Lower lobe of right lung (tissue), 2 donors: ENCODE measurements at regions not wholly inside any gene's neighbourhood (a gene's known extent, or its start where the extent isn't known, plus 50 kb on each side); places are given as distances from the start of the nearest gene placed in this dataset.

Experiments used
- ATAC-seq, 2 donors: fragments of 200-7000 bp; cut with Tn5 transposase; one replicate each; pipeline ENCODE4 v1.9.1; 2020 to 2022; ENCODE audit warnings: mild to moderate bottlenecking in 2 of 2, moderate library complexity in 2 of 2
- DNase-seq: peaks from one replicate; pipeline ENCODE4 v3.0.0-alpha.2; 2020
- H3K27ac ChIP-seq: fragments of 200-600 bp; one replicate; pipeline ENCODE4 v1.8.0; 2022
- H3K27me3 ChIP-seq: fragments of 200-600 bp; one replicate; pipeline ENCODE4 v1.8.0; 2022; ENCODE audit warnings: low read depth
- H3K36me3 ChIP-seq: fragments of 200-600 bp; one replicate; pipeline ENCODE4 v1.8.0; 2022; ENCODE audit warnings: mild to moderate bottlenecking
- H3K4me1 ChIP-seq: fragments of 200-600 bp; one replicate; pipeline ENCODE4 v1.8.0; 2022
- H3K4me3 ChIP-seq: fragments of 200-600 bp; one replicate; pipeline ENCODE4 v1.8.0; 2022; ENCODE audit warnings: mild to moderate bottlenecking
- H3K9me3 ChIP-seq: fragments of 200-600 bp; one replicate; pipeline ENCODE4 v1.8.0; 2022
- CTCF ChIP-seq: fragments of 200-600 bp; IDR thresholded peaks from one replicate; pipeline ENCODE4 v1.8.0; 2022; ENCODE audit warnings: antibody characterized with exemption, mild to moderate bottlenecking
- intact Hi-C: fragments of 100-400 bp; cut with DNase I; formaldehyde crosslinking; loops from one replicate; pipeline ENCODE4 v1.11.0; 2022
- donor health status: DM: no; HTN: yes; CAD: no; lungs with severe emphysema.

- DNase-seq (no peak), ATAC-seq (no peak)
- H3K4me3 ChIP-seq: no peak overlapping the region
- TF ChIP-seq CTCF: no peak
- no peaks in the 10 kb centered on the region for H3K4me1 ChIP-seq
- no peaks in the 10 kb centered on the region for H3K27me3 ChIP-seq
- intact Hi-C loops: no loop called here
- no peaks in the 10 kb centered on the region for H3K36me3 ChIP-seq
- no peak overlapping the region for H3K27ac ChIP-seq
- no peaks in the 10 kb centered on the region for H3K9me3 ChIP-seq
Measured at GRCh38 chr11:123378096-123378495, 52.0 kb upstream of the GRAMD1B start.

- no peaks in the 10 kb centered on the region for H3K36me3 ChIP-seq
Measured at GRCh38 chr11:123377355-123377754, 52.7 kb upstream of the GRAMD1B start.

GRCh38 chr11:123375832-123376231 is 54.2 kb upstream of the GRAMD1B start:
- Histone ChIP-seq H3K9me3 (no peaks in the 10 kb centered on the region), H3K36me3 (no peaks in the 10 kb centered on the region), H3K4me1 (no peaks in the 10 kb centered on the region), H3K4me3 (no peak overlapping the region), H3K27ac (no peak overlapping the region), H3K27me3 (peaks cover 5% of the 10 kb centered on the region)
- intact Hi-C loops: no loop called here
- no peak for TF ChIP-seq CTCF
- no peak for DNase-seq
- ATAC-seq: no peak

More at GRCh38 chr11:123377355-123377754, 52.7 kb upstream of the GRAMD1B start:
- Histone ChIP-seq H3K27me3 (peaks cover 3% of the 10 kb centered on the region), H3K4me3 (no peak overlapping the region), H3K27ac (no peak overlapping the region), H3K9me3 (no peaks in the 10 kb centered on the region), H3K4me1 (no peaks in the 10 kb centered on the region)
- no peak for ATAC-seq
- intact Hi-C loops: no loop called here
- no peak for DNase-seq
- no peak for TF ChIP-seq CTCF

GRCh38 chr11:123374622-123374968 is 55.5 kb upstream of the GRAMD1B start:
- Histone ChIP-seq H3K4me3 (no peak overlapping the region), H3K36me3 (no peaks in the 10 kb centered on the region), H3K27me3 (peaks cover 5% of the 10 kb centered on the region), H3K27ac (no peak overlapping the region), H3K4me1 (no peaks in the 10 kb centered on the region), H3K9me3 (no peaks in the 10 kb centered on the region)
- no peak for DNase-seq
- ATAC-seq: no peak
- intact Hi-C loops: no loop called here
- no peak for TF ChIP-seq CTCF

GRCh38 chr11:123373754-123374621 is 56.1 kb upstream of the GRAMD1B start:
- H3K27me3 ChIP-seq: peaks cover 5% of the 10 kb centered on the region
- no peaks in the 10 kb centered on the region for H3K36me3 ChIP-seq
- TF ChIP-seq CTCF: no peak
- no peaks in the 10 kb centered on the region for H3K4me1 ChIP-seq
- H3K27ac ChIP-seq: no peak overlapping the region
- no peak for ATAC-seq
- intact Hi-C loops: no loop called here
- H3K4me3 ChIP-seq: no peak overlapping the region
- H3K9me3 ChIP-seq: no peaks in the 10 kb centered on the region
- DNase-seq: no peak
